K562 (cell line): ENCODE measurements at regions not wholly inside any gene's neighbourhood (a gene's known extent, or its start where the extent isn't known, plus 50 kb on each side); places are given as distances from the start of the nearest gene placed in this dataset.

Experiments
- FOXA3 ChIP-seq, 2 experiments: fragments of 450-650 bp in 1 of 2; sonication (generic) in 1 of 2; formaldehyde crosslinking; IDR thresholded peaks in 1 of 2; conservative IDR thresholded peaks in 1 of 2; 2 replicates each; pipeline versions ENCODE4 v1.4.0 to v1.8.0; 2020 to 2022; ENCODE audit warnings: mild to moderate bottlenecking in 2 of 2, missing genetic modification reagents in 1 of 2
- GATAD2A ChIP-seq: fragments of 450-650 bp; IDR thresholded peaks from 2 replicates; pipeline ENCODE4 v1.6.1; 2017
- GTF2A2 ChIP-seq: IDR thresholded peaks from 2 replicates; pipeline ENCODE4 v1.6.1; 2016; ENCODE audit warnings: mild to moderate bottlenecking, missing genetic modification characterization, missing compliant biosample characterization
- MAFF ChIP-seq: IDR thresholded peaks from 2 replicates; pipeline ENCODE4 v1.6.1; 2012; ENCODE audit warnings: low read length, improper control_type of control experiment
- PHF21A ChIP-seq: fragments of 450-650 bp; IDR thresholded peaks from 2 replicates; pipeline ENCODE4 v1.6.1; 2017; ENCODE audit warnings: low read depth, borderline replicate concordance
- PKNOX1 ChIP-seq: fragments of 450-650 bp; IDR thresholded peaks from 2 replicates; pipeline ENCODE4 v1.6.1; 2016
- YY1 ChIP-seq, 3 experiments: IDR thresholded peaks; 2 replicates each; pipeline ENCODE4 v1.6.1; 2011; ENCODE audit warnings: low read length in 2 of 3, mild to moderate bottlenecking in 2 of 3, moderate library complexity in 2 of 3, borderline replicate concordance in 1 of 3, control low read depth in 1 of 3, low read depth in 1 of 3; ENCODE audit not compliant: insufficient read depth in 3 of 3, insufficient replicate concordance in 2 of 3, control insufficient read depth in 1 of 3, insufficient read length in 1 of 3; ENCODE audit errors: extremely low read depth in 1 of 3
- ZBED1 ChIP-seq: IDR thresholded peaks from 2 replicates; pipeline ENCODE4 v1.6.1; 2014
- ZNF311 ChIP-seq: fragments of 250-450 bp; sonication (Bioruptor Pico); IDR thresholded peaks from 2 replicates; pipeline ENCODE4 v1.4.0; 2020; ENCODE audit warnings: mild to moderate bottlenecking, moderate library complexity
- ZNF780A ChIP-seq: fragments of 250-450 bp; sonication (Bioruptor Pico); IDR thresholded peaks from 2 replicates; pipeline ENCODE4 v1.5.0; 2021; ENCODE audit warnings: mild to moderate bottlenecking
- TF ChIP-seq, protein P1 (sequence below): IDR thresholded peaks from 3 replicates; pipeline ENCODE4 v1.6.1; 2011; ENCODE audit warnings: borderline replicate concordance, mild to moderate bottlenecking, moderate library complexity; ENCODE audit not compliant: insufficient read length; ENCODE audit errors: extremely low read depth
- TF ChIP-seq, protein P2 (sequence below): fragments of 450-650 bp; IDR thresholded peaks from 2 replicates; pipeline ENCODE4 v1.6.1; 2014; ENCODE audit warnings: low read depth, mild to moderate bottlenecking, moderate library complexity, borderline replicate concordance

DNA sequence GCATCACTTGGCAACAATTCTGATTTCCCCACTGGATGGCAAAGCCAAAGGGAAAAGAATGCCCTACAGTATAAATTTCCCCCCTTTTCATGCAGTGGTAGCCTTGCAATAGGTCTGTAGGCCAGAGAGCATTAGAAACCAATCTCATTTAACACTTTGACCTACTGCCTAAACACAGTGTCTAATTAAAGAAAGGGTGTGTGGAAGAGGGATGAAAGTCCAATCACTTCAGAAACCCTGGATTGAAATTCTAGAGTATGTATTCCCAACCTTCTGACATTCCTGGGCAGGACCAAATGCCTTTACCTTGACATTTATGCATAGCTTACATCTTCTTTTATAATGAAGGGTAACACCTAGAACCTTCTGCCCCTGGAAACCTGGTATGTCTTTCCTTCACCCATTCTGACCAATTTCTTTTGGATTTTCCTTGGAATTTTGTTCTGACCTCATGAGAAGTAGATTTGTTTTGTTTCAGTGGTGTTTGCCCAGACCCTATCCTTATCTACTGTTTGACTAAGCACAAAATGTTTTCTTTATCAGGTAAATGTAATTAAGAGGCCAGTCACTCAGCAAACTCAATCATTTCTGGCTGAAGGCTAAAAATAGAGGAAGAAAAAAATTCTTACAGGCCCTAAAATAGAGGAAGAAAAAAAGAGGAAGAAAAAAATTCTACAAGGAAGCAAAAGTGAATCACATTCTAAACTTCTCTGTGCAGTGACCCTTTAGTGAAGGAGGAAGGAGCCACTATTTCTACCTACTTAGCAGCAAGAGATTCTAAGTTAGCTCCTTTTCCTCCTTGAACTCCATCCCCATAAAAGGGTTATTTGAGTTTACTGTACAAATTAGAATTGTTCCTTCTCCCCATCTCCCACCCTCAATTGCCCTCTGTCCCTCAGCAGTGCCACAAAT, 129.5 kb upstream of the DSCAM start (continued):
- TF ChIP-seq FOXA3 (CRISPR knock-in tag; conservative IDR thresholded peaks at IDR 0.05 in 1 of 2, IDR thresholded peaks at IDR 0.05 in 1 of 2) = no peak
- no peak for TF ChIP-seq MAFF
- no peak for TF ChIP-seq PHF21A
- no peak for TF ChIP-seq PKNOX1
- TF ChIP-seq YY1 (IDR thresholded peaks at IDR 0.05; ENCODE audit: borderline replicate concordance in 1 of 3, control insufficient read depth in 1 of 3, extremely low read depth in 1 of 3, insufficient read depth in 3 of 3, insufficient read length in 1 of 3, insufficient replicate concordance in 2 of 3, low read depth in 1 of 3, low read length in 2 of 3) = no peak
- TF ChIP-seq ZBED1 = no peak
- TF ChIP-seq, protein P1, sequence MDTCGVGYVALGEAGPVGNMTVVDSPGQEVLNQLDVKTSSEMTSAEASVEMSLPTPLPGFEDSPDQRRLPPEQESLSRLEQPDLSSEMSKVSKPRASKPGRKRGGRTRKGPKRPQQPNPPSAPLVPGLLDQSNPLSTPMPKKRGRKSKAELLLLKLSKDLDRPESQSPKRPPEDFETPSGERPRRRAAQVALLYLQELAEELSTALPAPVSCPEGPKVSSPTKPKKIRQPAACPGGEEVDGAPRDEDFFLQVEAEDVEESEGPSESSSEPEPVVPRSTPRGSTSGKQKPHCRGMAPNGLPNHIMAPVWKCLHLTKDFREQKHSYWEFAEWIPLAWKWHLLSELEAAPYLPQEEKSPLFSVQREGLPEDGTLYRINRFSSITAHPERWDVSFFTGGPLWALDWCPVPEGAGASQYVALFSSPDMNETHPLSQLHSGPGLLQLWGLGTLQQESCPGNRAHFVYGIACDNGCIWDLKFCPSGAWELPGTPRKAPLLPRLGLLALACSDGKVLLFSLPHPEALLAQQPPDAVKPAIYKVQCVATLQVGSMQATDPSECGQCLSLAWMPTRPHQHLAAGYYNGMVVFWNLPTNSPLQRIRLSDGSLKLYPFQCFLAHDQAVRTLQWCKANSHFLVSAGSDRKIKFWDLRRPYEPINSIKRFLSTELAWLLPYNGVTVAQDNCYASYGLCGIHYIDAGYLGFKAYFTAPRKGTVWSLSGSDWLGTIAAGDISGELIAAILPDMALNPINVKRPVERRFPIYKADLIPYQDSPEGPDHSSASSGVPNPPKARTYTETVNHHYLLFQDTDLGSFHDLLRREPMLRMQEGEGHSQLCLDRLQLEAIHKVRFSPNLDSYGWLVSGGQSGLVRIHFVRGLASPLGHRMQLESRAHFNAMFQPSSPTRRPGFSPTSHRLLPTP = no peak
- TF ChIP-seq ZNF780A (CRISPR knock-in tag) = no peak
- TF ChIP-seq GATAD2A = no peak
- TF ChIP-seq, protein P2, sequence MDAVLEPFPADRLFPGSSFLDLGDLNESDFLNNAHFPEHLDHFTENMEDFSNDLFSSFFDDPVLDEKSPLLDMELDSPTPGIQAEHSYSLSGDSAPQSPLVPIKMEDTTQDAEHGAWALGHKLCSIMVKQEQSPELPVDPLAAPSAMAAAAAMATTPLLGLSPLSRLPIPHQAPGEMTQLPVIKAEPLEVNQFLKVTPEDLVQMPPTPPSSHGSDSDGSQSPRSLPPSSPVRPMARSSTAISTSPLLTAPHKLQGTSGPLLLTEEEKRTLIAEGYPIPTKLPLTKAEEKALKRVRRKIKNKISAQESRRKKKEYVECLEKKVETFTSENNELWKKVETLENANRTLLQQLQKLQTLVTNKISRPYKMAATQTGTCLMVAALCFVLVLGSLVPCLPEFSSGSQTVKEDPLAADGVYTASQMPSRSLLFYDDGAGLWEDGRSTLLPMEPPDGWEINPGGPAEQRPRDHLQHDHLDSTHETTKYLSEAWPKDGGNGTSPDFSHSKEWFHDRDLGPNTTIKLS = no peak
- TF ChIP-seq ZNF311 (CRISPR knock-in tag) = no peak
- TF ChIP-seq GTF2A2 (tag) = no peak
